ENCODE measurements at regions not wholly inside any gene's neighbourhood (a gene's known extent, or its start where the extent isn't known, plus 50 kb on each side); places are given as distances from the start of the nearest gene placed in this dataset.
"Not testable (repeated sequence)": the region's sequence is repeated elsewhere in the genome, so short reads cannot be mapped to it uniquely, and the experiment has no call there.

DNA sequence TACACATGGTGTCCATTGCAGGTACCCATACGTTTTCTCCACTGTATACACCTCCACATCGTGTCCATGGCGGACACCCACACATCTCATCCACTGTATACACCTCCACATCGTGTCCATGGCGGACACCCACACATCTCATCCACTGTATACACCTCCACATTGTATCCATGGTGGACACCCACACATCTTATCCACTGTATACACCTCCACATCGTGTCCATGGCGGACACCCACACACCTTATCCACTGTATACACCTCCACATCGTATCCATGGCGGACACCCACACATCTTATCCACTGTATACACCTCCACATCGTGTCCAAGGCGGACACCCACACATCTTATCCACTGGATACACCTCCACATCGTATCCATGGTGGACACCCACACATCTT is 50.4 kb upstream of the TTC34 start:
- DNase-seq (ENCODE audit: low spot score): not testable (repeated sequence)

GRCh38 chr1:2853711-2854110 is 52.2 kb upstream of the TTC34 start:
- no peak for DNase-seq (ENCODE audit: low spot score)

DNA sequence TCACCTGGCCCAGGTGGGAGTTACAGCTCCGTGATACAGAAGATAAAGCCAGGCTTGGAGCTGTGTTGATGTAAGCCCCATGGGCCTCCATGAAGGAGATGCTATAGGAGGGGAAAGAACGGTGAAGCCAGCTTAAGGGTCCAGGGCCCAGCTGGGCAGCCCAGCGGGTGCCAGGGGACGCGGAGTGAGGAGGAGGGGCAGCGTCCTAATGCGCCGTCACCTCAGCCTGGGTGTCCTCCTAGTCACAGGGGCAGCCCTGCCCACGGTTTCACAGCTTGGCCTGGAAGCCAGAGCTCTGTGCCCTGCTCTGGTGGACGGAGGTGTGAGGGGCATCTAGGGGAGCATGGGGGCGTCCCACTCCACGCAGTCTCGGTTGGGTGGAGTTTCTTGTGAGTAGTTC is 52.7 kb upstream of the TTC34 start:
- no peak for DNase-seq (ENCODE audit: low spot score)

DNA sequence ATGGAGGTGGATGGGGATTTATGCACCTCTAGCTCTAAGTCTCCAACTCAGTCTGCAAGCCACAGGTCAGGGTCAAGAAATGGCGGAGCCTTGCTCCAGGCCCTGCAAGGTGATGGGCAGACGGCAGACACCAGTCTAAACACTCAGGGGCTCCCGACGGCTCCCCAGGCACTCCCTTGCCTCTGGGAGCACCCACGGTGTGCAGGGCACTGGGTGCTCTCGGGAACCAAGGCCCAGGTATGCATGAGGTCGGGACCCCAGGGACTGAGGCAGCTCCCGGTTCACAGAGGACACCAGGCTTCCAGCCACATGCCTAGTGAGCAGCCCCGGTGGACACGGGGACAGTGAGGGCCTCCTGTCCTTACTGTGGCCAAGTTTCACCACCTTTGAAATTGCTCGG is 53.1 kb upstream of the TTC34 start:
- DNase-seq (ENCODE audit: low spot score): no peak

DNA sequence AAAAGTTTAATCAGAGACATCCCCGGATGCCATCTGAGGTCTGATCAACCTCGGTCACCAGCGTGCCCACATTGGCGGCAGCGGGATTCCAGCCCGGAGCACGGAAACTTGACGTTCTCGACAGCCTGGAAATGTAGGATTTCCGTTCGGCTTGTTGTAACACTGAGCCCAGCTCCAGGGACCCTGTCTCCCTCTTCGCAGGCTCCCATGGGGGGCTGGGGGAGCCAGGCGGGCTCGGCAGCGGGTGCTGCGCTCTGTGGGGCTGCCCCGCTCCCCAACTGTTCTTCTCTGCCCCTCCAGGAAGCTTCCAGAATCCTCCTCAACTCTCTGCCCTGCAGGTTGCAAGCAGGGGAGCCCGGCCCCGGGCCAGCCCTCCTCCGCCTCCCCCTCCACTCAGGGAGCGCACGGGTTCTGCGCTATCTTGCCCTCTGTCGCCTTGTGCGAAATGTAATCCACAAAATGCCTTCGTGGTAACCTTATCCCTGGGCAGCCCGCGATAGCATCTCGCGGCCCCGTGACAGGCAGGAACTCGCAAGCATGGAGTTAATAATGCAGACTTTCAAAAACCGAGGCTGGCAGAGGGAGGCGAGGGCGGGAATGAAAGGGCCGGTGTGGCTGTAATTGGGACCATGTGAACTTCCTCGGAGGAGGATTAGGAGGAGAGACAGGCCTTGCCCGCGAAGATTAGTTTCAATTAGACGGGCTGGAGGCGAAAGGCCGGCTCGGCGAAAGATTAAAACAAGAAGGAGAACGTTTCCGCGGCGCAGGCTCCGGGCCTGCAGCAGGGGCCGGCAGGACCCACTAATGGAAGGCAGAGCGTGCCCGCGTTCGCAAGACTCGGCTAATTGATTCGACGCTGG is 53.9 kb upstream of the TTC34 start:
- no peak for DNase-seq (ENCODE audit: low spot score)

DNA sequence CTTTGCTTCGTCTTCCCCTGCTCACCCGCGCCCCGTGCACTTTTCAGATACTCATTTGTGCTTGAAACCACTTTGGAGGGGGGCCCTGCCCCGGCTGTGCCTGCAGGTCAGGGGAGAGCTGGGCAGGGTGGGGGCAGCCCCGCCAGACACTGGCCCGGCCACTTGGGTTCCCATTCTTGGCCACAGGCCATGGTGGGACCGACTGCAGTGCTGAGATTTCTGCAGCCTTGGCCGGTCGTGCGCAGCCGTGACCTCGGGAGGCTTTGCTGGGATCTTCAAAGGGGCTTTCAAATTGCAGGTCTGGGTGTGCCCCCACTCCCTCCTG is 54.5 kb upstream of the TTC34 start:
- DNase-seq (ENCODE audit: low spot score): no peak

DNA sequence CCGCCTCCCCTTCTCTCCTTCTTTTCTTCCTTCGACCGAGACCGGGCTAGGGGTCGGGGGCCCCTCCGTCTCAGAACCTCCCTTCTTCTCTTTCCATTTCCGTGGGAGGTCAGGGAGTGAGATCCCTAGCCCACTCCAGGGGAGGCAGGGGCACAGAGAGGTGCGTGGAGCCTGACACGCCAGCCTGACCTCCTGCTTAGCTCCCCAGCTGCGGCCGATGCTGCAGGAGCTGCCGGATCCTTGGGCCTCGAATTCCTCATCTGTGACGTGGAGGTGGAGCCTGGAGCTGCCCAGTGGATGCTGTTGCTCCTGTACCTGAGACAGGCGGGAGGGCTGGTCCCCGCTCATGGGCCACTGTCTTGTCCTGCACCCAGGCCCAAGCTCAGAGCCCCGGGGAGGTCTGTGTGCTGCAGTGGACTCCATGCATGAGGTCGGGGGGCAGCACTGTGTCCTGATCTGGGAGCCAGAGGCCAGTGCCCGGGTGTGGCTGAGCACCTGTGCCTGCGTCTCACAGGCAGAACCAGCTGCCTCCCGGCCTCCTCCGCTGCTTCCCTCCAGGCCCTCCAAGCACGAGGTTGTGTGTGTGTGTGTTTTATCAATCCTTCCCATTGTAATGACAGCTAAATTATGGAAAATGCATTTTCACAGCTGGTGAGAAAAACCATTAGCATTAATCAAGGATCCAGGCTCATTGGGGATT is 55.3 kb upstream of the TTC34 start:
- DNase-seq (ENCODE audit: low spot score): no peak

- no peak for DNase-seq (ENCODE audit: low spot score)
Measured at GRCh38 chr1:2857521-2857920, 56.0 kb upstream of the TTC34 start.

- DNase-seq (ENCODE audit: low spot score): no peak
Measured at GRCh38 chr1:2858676-2859075, 57.2 kb upstream of the TTC34 start.

DNA sequence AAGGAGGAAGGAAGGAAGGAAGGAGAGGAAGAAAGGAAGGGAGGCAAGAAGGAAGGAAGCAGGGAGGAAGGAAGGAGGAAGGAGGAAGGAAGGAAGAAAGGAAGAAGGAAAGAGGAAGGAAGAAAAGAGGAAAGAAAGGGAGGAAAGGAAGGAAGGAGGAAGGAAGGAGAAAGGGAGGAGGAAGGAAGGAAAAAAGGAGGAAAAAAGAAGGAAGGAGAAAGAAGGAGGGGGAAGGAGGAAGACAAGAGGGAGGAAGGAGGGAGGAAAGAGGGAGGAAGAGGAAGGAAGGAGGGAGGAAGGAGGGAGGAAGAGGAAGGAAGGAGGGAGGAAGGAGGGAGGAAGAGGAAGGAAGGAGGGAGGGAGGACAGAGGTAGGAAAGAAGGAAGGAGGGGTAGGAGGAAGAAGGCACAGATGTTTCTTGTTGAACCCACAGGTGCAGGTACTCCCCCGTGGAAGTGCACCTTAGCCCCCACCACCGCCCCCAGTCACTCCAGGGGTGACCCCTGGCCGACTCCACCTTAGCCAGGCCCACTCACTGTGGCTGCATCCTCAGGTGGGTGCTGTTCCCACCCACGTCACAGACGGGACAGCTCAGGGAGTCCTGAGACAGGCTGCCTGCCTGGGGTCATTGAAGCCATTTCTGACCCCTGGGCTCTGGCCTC is 57.9 kb upstream of the TTC34 start:
- DNase-seq (ENCODE audit: low spot score): no peak

GRCh38 chr1:2859881-2860430 is 58.5 kb upstream of the TTC34 start:
- DNase-seq (ENCODE audit: low spot score): no peak

DNA sequence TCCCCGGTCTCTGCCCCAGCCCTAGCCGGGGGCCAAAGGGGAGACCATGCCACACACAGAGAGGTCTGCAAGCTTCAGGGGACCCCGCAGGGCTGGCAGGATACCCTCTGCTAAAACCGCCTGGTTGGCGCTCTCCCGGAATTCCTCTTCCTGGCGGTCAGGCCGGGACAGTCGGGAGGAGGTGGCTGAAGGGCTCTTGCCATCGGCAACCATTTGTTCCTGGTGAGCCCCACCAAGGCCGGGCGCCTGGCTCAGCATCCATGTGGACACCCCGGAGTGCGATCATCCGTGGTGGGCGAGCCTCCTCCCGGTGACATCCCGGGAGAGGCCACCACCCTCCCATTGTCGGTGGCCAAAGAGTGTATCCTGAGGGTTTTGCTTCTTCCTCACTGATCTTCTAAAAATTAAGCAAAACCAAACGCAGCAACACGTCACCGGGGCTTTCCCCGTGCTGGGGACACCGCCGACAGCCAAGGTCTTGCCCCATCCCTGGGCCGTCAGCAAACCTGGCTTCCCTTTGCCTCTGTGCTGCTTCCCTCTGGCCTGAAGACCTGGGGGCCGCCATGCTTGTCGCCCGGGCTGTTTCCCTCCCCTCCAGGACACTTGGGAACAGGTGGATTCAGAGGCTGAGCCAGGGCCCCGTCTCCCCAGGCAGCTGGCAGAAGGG is 59.1 kb upstream of the TTC34 start:
- no peak for DNase-seq (ENCODE audit: low spot score)

- no peak for DNase-seq (ENCODE audit: low spot score)
Measured at GRCh38 chr1:2861143-2861987, 59.9 kb upstream of the TTC34 start.

DNA sequence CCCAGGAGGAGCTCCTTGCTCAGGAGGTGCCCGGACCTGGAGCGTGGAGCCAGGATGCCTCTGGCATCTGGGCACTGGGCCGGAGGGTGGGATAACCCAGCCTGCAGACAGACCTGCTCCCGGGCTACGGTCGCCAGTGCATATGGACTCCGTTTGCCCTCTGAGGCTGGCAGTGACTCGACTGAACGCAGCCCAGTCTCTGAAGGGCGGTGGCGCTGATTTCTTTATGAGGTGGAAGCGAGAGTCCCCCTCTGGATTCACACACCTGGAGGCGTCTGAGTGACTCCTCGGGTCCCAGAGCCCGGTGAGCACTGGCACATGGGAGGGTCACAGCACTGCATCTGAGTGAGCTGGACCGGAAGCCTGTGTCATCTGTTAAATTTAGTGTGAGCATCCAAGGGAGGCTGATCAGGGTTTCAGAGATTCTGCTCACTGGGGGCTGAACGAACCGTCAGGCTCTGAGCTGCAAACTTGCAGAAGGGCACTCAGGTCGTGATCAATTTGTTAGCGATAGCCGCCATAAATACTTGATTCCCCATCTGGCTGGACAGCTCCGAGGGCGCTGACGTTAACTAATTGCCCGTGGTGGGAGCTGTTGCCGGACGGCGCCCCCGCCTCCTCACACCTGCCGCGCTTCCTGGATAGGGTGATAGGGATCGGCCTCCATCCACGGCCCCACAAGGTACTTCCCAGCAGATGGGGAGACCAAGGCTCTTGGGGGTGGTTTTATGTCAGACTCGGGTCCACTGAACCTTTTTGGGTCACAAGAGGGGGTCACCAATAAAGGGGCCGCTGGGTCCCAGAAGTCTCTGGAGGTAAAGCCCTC is 60.7 kb upstream of the TTC34 start:
- no peak for DNase-seq (ENCODE audit: low spot score)

- DNase-seq (ENCODE audit: low spot score): no peak
Measured at GRCh38 chr1:2862814-2863647, 61.5 kb upstream of the TTC34 start.

DNA sequence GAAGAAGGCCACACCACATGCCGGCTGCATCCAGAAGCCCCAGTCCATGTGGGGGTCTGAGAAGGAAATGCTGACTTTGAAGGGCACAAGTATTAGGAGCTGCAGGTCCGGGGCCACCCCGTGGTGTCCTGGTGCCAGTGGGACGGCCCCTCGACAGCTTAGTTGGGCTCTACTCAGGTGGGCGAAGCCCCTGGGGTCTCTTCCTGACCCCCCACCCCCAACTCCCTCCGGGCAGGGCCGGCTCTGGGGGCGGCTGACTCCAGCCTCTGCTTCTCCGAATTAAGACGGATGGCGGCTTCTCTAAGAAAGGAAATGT is 62.1 kb upstream of the TTC34 start:
- no peak for DNase-seq (ENCODE audit: low spot score)

GRCh38 chr1:2864203-2864905 is 62.9 kb upstream of the TTC34 start:
- DNase-seq (ENCODE audit: low spot score): no peak

- no peak for DNase-seq (ENCODE audit: low spot score)
Measured at GRCh38 chr1:2865000-2865399, 63.5 kb upstream of the TTC34 start.

All from hepatic stellate cell (primary cell).